ENCODE measurements at regions not wholly inside any gene's neighbourhood (a gene's known extent, or its start where the extent isn't known, plus 50 kb on each side); places are given as distances from the start of the nearest gene placed in this dataset.

- ATAC-seq (ENCODE audit: low FRiP score) (no peak), DNase-seq (ENCODE audit: low spot score) (no peak)
- TF ChIP-seq, protein P1, sequence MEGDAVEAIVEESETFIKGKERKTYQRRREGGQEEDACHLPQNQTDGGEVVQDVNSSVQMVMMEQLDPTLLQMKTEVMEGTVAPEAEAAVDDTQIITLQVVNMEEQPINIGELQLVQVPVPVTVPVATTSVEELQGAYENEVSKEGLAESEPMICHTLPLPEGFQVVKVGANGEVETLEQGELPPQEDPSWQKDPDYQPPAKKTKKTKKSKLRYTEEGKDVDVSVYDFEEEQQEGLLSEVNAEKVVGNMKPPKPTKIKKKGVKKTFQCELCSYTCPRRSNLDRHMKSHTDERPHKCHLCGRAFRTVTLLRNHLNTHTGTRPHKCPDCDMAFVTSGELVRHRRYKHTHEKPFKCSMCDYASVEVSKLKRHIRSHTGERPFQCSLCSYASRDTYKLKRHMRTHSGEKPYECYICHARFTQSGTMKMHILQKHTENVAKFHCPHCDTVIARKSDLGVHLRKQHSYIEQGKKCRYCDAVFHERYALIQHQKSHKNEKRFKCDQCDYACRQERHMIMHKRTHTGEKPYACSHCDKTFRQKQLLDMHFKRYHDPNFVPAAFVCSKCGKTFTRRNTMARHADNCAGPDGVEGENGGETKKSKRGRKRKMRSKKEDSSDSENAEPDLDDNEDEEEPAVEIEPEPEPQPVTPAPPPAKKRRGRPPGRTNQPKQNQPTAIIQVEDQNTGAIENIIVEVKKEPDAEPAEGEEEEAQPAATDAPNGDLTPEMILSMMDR (IDR thresholded peaks at IDR 0.05) = no peak
These were observed 561.2 kb upstream of the ALCAM start for GRCh38 chr3:104805508-104805907.

GRCh38 chr3:104810896-104811295 lies 555.8 kb upstream of the ALCAM start:
- ATAC-seq (ENCODE audit: low FRiP score) (no peak), DNase-seq (ENCODE audit: low spot score) (no peak)
- TF ChIP-seq, protein P1 (IDR thresholded peaks at IDR 0.05) = no peak

DNA sequence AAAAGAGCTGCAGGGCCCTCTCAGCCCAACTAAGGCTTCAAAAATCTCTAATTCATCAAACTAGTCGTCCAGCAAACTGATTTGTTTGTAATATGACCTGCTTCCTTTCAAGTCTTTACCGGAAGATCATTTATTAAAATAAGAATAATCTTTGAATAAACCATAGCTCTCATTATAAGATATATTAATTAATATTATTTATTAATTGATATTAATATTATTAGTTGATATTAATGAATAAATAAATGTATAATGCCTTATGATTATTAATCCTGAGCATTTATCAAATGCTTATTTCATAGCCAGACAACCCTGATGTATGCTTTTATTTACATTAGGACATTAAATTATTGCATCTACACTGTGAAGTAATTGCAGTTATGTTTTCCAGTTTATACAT lies 550.7 kb upstream of the ALCAM start:
- no peak for DNase-seq (ENCODE audit: low spot score)
- TF ChIP-seq, protein P1 (IDR thresholded peaks at IDR 0.05) = no peak
- ATAC-seq (ENCODE audit: low FRiP score) = no peak

GRCh38 chr3:104816716-104817115 lies 550.0 kb upstream of the ALCAM start:
- DNase-seq (ENCODE audit: low spot score) (no peak), ATAC-seq (ENCODE audit: low FRiP score) (no peak)
- TF ChIP-seq, protein P1 (IDR thresholded peaks at IDR 0.05) = no peak

GRCh38 chr3:104819333-104819732 lies 547.4 kb upstream of the ALCAM start:
- TF ChIP-seq, protein P1 (IDR thresholded peaks at IDR 0.05) = no peak

GRCh38 chr3:104820959-104821358 lies 545.8 kb upstream of the ALCAM start:
- ATAC-seq (ENCODE audit: low FRiP score) (no peak), DNase-seq (ENCODE audit: low spot score) (no peak)
- TF ChIP-seq, protein P1 (IDR thresholded peaks at IDR 0.05) = no peak

More at GRCh38 chr3:104819333-104819732, 547.4 kb upstream of the ALCAM start:
- ATAC-seq (ENCODE audit: low FRiP score) (no peak), DNase-seq (ENCODE audit: low spot score) (no peak)

DNA sequence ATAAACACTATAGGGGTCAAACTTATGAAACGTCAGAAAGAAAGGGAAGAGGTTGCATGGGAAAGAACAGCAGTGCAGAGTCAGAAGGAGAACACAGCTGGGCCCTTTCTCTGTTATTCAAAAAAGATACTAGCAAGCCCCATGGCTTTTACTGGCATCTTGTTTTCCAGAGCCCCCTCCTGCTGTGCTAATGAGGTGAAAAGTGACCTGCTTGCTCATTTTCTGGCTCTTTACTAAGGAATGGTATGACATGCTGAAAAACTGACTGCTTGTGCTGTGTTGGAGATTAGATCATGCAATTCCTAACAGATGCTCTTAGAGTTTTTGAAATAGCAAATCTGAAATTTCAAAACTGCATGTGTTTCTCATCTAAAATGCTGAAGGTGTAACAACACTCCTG lies 541.6 kb upstream of the ALCAM start:
- ATAC-seq (ENCODE audit: low FRiP score) (no peak), DNase-seq (ENCODE audit: low spot score) (no peak)
- TF ChIP-seq, protein P1 (IDR thresholded peaks at IDR 0.05) = no peak
